GM21529 (cell line): ENCODE measurements at regions not wholly inside any gene's neighbourhood (a gene's known extent, or its start where the extent isn't known, plus 50 kb on each side); places are given as distances from the start of the nearest gene placed in this dataset.

Source experiments
- ATAC-seq: cut with Tn5 transposase; IDR thresholded peaks from one replicate; pipeline ENCODE4 v1.9.1; 2021; ENCODE audit not compliant: unreplicated experiment

DNA sequence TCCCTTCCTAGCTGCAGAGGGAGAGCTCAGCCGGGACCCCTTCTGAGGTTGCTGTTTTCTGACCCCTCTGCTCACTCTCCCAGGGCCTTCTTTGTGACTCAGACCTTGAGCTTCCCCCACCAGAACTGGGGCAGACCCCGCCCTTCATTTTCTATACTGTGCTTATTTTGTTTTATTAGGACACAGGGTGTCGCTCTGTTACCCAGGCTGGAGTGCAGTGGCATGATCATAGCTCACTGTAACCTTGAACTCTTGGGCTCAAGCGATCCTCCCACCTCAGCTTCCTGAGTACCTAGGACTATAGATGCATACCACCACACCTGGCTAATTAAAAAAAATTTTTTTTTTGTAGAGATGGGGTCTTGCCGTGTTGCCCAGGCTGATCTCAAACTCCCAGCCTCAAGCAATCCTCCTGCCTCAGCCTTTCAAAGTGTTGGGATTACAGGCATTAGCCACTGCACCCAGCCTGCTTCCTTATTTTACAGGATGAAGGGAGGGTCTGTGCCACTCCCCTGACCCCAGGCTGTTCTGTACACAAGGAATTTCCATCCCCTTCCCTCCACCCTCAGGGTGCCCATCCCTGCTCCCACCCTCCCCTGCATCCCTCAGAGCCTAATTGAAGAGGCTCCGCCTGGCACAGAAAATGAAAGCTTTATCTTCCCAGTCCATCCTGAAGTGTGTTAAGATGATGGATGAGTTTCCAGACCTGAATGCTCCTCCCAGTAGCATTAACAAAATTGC, 195.2 kb upstream of the POU3F1 start:
- ATAC-seq, result no peak

DNA sequence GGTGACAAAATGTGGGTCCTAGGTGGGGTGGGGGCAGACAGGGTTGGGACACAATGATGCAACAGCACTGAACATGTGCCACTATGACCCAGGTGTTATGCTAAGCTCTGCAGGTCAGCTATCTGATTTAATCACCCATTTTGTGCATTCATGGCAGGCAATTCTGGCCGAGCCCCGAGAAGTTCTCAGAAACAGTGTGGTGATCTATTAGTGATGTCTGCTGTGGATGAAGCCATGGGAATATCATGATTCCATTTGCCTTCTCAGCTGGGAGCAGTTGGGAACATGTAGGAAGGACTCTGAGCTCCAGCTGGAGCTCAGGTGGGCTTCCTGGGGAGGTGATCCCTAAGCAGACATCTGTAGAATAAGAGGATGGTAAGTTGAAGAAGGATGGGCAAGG, 194.0 kb upstream of the POU3F1 start:
- no peak for ATAC-seq

DNA sequence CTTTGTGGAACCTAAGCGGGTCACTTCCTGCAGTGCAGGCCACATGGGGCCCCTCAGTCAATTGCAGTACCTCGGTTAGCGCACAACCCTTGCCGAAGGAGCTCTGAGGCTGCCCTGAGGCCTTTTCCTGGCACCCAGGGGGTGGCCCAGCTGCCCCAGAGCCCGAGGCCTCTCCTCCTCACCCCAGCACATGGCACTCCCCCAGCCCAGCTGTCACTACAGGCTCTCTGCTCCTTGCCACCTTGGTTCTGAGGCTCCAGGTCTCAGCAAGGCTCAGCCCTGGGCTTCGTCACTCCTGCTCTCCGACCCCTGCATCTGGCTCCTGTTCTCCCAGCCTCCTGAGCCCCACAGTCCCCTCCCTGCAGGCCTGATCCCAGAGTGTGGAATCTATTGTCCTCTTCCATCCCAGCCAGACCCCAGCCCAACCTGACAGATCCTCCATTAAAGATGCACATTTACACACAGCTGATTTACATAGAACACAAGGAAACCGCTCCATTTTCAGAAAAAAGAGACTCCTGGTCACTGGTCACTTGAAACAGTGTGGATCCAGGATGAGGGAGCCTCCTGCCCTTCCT, 192.8 kb upstream of the POU3F1 start:
- ATAC-seq, result no peak

DNA sequence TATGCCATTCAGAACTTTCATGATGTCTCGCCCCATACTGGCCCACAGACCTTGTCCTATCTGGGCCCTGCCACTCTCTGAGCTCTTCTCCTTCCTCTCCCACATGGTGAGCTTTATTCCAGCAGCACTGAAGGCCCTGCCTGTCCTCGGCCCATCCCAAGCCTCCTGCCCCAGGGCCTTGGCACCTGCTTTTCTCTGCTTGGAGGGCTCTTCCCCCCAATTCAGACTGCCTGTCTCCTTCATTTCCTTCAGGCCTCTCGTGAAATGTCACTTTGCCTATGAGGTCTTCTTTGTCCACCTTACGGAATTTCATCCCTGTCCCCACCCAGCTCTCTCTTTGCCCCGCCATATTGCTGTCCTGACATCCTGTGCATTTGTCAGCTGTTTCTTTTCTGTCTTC, 191.7 kb upstream of the POU3F1 start:
- ATAC-seq, result no peak

DNA sequence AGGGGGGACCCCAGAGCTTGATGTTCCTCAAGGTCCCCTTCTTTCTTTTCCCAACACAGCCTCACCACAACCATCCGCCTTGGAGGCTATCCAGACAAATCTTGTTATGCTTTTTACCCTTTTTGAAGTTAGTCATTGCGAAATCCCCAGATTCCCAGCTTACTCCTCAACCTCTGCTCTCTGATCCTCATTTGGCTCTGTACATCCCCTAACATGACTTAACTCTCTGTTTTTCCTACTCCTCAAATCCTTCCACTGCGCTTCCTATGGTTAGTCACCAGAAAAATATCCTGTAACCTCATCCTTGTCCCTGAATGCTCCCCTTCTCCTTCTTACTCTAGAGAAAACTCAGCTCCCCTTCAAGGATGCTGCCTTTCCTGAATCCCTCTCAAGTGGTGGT, 189.1 kb upstream of the POU3F1 start:
- ATAC-seq, result no peak

DNA sequence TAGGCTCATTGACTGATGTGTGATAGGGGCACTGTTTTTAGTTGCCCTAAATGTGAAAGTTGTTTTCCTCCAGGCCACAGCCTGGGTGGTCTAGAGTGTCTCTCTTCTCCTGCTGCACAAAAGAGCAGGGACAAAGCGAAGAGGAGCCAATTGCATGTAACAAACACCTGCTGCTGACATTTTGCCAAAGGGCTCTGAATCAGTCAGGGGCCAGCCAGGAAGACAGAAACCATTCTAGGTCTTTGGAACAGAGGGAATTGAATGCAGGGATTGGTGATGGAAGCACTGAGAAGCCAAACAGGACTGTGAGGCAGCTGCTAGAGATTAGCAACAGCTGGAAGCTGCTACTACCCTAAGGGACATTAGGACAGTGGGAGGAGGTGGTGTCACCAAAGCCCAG, 185.3 kb upstream of the POU3F1 start:
- no peak for ATAC-seq

DNA sequence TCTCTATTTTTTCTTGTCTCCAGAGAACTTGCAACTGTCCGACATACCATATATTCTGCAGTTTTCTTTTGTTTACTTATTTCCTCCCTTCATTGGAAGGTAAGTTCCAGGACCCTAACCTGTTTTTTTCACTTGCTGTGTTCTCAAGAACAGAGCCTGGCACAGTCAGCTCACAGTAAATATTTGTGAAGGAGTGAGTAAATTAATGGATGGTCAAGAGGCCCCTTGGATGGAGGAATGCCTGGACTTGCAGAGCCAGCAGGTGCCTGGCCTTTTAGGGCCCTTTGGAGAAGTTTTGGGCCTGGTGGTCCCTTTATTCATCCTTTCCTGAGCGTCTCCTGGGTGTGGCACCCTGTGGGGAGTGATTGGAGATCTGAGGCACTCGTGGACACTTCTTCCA, 182.1 kb upstream of the POU3F1 start:
- ATAC-seq, result no peak

DNA sequence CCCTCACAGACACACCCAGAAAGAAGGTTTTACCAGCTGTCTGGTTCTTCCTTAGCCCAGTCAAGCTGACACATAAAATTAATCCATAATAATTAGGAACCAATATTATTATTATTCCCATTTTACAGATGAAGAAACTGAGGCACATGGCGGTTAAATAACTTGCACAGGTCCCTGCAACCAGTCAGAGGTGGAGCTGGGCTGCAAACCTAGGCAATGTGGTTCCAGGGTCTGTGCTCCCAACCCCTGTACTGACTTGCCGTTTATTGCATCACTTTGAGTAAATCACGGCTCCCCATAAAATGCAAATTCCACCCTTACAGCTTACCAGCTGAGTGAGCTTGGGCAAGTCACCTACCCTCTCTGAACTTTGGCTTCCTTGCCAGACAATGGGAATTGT, 179.2 kb upstream of the POU3F1 start:
- no peak for ATAC-seq

DNA sequence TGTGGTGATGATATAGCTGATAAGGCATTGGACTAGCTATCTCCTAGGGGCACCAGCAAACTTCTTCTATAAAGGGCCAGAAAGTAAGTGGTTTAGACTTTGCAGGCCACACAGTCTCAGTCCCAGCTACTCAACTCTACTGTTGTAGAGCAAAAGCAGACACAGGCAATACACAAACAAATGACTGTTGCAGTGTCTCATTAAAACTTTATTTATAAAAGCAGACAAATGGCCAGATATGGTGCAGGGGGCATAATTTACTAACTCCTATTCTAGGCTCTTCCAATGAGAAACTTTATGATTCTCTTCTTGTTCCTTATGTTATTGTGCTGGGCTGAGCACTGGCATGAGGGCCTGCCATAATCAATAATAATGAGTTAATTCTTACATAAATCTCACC, 176.8 kb upstream of the POU3F1 start:
- no peak for ATAC-seq

DNA sequence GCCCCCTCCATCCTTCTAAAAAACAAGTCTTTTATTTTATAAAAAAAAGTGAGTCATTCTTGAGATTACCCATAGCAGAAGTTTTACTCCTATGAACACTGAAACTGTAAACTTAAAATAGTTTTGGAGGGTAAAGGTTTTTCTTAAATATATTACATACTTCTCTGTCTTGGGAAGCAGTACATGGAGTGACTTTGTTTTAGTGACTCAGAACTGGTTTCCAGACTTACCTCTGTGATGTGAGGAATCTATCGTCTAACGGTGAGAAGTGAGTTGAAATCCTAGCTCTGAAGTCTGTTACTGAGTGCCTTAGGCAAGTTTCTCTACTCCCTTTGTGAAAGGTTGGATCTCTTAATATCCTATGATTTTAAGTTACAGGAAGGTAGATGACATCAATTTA, 176.3 kb upstream of the POU3F1 start:
- no peak for ATAC-seq

DNA sequence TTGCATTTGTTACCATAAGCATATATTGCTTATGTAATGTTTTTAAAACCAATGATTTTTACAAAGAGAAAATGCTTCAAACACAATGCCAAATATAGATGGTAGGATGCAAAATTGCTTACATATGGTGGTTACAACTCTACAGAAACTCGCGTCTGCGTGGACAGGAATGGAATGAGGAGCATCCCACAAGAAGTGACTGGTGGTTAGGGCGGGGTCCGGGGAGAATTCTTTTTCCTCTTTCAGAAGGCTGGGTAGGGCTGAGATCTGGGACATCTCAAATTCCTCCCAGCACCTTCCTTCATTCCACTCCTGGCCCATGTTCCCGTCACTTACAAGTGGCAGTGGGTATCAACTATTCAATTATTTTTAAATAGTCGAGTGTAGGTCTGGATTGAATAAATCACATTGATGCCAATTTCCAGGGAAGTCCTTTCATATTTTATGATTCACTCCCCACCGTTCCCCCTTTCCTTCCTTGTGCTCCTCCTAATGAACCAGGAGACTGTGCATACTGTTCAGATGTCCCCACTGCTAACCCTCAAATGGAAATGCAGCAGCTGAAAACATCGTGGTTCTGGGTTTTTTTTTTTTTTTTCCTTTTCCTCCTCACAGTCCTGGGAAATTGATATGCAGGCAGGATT, 174.5 kb upstream of the POU3F1 start:
- no peak for ATAC-seq

DNA sequence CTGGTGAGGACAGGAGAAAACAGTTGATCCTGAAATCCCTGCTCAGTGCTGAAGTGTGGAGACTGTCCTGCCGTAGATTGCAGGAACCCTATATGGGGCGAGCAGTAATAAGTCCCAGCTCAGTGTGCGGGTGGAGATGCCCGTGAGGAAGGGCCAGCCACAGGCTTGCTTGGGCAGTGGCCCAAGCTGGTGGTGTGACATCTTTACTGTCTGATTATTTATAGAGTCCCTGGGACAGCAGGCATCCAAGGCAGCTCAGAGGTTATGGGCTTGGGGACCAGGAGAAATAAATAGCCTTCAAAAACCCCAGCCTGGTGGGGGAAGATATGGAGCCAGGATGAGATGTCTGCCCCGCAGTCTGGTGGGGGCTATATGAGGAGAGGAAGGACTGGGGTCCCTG, 170.7 kb upstream of the POU3F1 start:
- no peak for ATAC-seq

DNA sequence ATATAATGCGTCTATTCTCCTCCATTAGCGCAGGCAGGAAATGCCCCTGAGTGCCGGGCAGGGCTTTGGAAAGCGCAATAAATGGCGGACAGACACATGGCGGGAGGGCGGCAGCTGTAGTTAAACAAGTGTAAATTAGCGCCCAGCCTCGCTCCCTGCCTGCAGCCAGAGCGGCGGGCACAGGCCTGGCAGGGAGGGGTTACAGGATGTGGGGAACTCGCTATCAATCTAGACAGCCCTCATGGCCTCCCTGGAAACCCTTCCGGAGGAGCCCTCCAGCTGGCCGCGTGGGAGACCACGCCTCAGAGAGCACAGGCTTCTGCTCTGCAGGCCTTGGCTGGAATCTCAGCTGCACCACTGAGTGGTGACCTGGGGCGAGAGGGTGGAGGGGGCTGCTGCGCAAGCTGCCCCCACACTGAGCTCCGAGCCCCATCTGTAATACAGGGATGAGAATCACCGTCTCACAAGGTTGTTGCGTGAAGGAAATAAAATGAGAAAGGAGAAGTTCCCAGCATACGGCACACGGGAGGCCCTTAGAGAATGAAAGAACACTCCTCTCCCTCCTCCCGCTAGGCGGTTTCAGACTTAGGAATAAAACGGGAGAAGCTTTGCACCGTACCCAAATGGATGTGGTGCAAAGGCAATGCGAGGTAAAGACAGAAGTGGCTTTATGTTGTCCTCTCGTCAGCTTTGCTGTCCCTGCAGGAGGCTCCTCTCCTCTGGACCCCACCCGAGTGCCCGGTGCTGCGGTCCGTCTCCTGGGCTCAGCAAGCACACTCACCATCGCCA, 167.2 kb upstream of the POU3F1 start:
- ATAC-seq, result no peak

DNA sequence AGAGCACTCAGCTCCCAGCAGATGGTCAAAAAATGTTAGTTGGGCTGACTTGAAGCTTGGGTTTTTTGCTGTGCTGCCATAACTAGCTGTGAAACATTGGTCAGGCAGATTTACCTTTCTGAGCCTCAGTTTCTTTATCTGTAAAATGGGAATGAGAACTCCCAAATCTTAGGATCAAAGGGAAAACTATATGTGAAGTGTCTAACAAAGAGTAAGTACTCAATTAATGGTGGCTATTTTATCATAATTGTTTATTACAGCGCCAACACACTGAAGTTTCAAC, 164.2 kb upstream of the POU3F1 start:
- no peak for ATAC-seq

DNA sequence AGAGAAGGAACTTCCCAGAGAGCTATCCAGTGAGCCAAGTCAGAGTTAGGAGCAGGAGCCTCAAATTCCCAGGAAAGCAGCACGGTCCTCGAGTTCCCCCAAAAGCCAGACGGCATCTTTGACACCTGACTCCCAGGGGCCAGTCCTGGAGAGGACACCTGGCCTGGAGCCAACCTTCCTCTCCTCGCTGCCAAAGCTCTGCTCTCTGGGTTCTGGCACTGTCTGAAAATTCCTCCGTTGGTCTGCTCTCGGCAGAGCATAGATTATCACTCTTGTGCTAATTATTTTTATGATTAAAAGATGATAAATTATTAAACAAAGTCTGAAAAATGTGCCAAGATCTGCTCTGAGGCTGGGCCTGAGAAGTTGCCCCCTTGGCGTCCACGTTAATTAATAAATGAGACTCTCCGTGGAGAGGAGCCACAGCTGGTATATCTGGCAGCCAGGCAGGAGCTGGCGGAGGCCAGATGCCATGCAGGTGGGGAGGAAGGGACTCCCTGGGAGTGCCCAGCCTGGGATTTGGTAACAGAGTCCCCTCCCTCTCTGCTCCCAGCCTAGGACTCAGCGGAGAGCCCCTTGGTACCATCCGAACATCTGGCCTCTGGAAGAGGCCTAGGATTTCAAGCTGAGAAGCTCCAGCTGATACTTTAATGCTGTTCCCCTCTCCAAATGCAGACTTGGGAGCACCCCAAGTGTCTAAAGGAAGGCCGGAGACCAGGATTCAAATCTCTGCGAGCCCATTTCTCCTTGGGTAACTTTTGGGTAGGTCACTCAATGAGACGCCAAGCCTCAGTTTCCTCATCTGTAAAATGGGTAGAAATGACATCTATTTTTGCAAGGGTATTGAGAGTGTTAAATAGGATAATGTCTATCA, 163.7 kb upstream of the POU3F1 start:
- no peak for ATAC-seq

DNA sequence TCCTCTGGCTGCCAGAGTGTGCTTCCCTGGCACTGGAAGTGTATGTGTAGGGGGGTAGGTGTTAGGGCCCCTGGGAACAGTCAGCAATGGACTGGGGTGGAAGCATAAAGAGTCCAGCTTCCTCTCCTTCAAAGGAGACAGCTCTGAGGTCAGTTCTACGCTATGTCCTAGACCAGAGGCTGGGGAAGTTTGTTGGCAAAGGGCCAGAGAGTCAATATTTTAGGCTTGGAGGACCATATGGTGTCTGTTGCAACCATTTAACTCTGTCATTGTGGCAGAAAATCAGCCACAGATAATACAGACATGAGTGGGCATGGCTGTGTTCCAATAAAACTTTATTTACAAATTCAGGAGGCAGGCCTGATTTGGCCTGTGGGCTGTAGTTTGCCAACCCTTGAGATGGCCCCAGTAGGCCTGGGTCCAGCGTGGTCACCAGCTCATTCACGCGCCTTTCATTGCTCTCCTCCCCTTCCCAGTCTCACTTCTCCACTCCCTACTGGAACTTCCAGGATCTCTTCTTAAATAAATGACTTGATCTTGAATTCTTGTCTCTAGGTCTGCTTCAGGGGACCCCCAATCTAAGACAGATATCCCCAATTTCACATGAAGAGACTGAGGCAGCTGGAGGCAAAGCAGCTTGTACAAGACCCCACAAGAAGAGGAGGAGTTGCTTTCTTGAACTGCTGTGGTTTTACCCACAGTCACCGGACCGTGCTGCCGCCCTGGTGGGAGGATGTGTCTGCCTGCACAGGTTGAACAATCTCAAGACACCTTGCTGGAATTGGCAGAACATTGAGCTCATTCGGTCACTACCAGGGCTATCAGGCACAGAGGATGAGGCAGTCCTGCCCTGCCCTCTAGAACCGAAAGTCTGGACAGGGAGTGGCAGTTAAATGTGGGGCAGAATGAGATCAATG, 162.4 kb upstream of the POU3F1 start:
- ATAC-seq, result no peak

DNA sequence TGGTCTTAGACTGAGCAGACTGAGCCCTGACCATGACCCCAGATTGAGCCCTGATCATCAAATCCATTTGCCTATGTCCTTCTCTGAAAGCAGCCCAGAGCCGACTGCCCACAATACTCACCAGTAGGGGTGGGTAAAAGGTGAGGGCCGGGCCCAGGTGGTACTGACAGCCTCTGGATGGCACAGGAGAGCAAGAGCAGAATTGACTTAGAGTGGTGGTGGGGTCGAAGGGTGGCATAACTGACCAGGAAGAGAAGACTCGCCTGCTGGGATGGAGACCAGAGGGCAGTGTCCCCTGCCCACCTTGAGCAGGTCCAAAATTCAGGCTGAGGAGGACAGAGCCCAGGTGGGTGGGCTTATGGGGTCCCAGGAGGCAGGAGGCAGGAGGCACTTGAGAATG, 161.3 kb upstream of the POU3F1 start:
- no peak for ATAC-seq

DNA sequence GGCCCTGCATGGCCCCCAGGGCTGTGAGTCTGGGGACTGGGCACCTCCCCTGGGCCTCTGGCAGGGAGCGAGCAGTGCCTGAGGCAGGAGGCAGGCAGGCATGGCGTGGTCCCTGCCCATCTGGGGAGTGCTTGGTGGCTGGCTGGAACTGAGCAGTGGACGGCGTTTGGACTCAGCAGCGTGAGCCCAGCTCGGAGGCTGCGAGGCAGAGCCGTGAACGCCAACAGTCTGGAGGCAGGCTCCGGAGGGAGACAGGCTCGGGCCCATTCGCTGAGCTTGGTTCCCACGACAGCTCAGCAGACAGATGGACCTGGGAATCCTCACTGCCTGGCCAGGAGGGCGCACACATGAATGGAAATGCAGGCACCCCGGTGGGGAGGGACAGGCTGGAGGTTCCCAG, 160.7 kb upstream of the POU3F1 start:
- no peak for ATAC-seq

DNA sequence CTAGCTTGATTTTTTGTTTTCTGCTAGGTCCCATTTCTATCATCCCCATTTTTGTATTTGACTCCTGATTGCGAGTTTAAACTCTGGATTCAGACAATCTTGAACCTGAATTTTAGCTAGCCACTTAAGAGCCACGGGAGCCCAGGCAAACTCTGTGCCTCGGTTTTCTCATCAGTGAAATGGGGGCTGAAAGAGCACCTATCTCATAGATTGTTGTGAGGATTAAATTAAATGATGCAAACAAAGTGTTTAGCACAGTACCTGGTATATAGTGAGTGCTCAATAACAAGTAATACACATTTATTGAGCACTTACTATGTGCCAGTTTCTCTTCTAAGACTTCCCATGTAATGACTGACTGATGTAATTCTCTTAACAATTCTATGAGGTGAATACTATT, 158.1 kb upstream of the POU3F1 start:
- ATAC-seq, result no peak

DNA sequence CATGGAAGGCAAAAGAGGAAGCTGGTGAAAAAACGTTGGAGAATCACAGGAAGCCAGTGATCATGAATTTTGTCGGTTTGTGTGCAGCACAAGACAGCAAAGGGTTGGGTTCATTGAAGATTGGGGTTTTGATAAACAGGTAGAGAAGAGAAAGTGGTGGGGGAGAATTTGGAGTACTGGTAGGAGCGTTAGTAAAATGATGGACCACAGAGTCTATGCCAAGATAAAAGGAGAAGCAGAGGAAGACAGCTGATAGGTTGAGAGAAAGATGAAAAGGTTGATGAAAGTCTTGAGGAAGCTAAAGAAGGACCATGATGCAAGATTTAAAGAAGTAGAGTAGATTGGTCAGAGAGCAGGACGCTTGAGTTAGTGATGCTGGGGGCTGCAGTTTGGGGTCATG, 156.8 kb upstream of the POU3F1 start:
- no peak for ATAC-seq
